ENCODE measurements at regions not wholly inside any gene's neighbourhood (a gene's known extent, or its start where the extent isn't known, plus 50 kb on each side); places are given as distances from the start of the nearest gene placed in this dataset.

GRCh38 chr1:95547005-95547404, 313.0 kb downstream of the RWDD3 start:
- no peak overlapping the region for H3K4me3 ChIP-seq (replicated peaks in 1 of 3; ENCODE audit: insufficient read depth in 1 of 3, low read depth in 2 of 3, low read length in 3 of 3)
- H3K79me2 ChIP-seq (ENCODE audit: insufficient read depth, low read length), result no peaks in the 10 kb centered on the region
- H3K4me1 ChIP-seq (ENCODE audit: insufficient read depth, low read length), result no peaks in the 10 kb centered on the region
- WGBS (ENCODE audit: low lambda C conversion rate), result 65% methylated on average over 2 of the region's 2 CpGs
- no peak overlapping the region for H3K9ac ChIP-seq (ENCODE audit: insufficient read depth, low read depth, low read length)
- no peak for FAIRE-seq
- in situ Hi-C loops (cut with HindIII; ENCODE audit: extremely low pct_ligation_motif_present, low pct_unique_long_range_greater_than_20kb), result no loop called here
- no peaks in the 10 kb centered on the region for H3K27me3 ChIP-seq (ENCODE audit: control insufficient read depth in 1 of 2, insufficient read depth in 2 of 2, low read length in 2 of 2)
- no peak for ATAC-seq
- no peak overlapping the region for H3K4me2 ChIP-seq (ENCODE audit: low read depth, low read length)
- TF ChIP-seq MBNL3 (CRISPR knock-in tag; conservative IDR thresholded peaks at IDR 0.05) (no peak), TOE1 (CRISPR knock-in tag; IDR thresholded peaks at IDR 0.05) (no peak), SP5 (CRISPR knock-in tag; IDR thresholded peaks at IDR 0.05; ENCODE audit: borderline replicate concordance, low read depth) (no peak), PRPF4 (IDR thresholded peaks at IDR 0.05; ENCODE audit: low read depth, low read length, poor library complexity, severe bottlenecking) (no peak), CENPX (CRISPR knock-in tag; IDR thresholded peaks at IDR 0.05) (no peak), ZBTB21 (CRISPR knock-in tag; IDR thresholded peaks at IDR 0.05) (no peak), ASH2L (IDR thresholded peaks at IDR 0.05; ENCODE audit: insufficient read length, low read depth, low read length) (no peak), ZNF17 (CRISPR knock-in tag; IDR thresholded peaks at IDR 0.05) (no peak), ELF1 (CRISPR knock-in tag; IDR thresholded peaks at IDR 0.05) (no peak), ZFP62 (CRISPR knock-in tag; IDR thresholded peaks at IDR 0.05) (no peak), SRSF9 (IDR thresholded peaks at IDR 0.05; ENCODE audit: borderline replicate concordance, insufficient read depth, low read depth, low read length, poor library complexity, severe bottlenecking) (no peak), ZNF12 (CRISPR knock-in tag; IDR thresholded peaks at IDR 0.05) (no peak)
- TF ChIP-seq, protein P1, sequence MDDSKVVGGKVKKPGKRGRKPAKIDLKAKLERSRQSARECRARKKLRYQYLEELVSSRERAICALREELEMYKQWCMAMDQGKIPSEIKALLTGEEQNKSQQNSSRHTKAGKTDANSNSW (CRISPR knock-in tag; IDR thresholded peaks at IDR 0.05; ENCODE audit: borderline replicate concordance), result no peak
- TF ChIP-seq, protein P2, sequence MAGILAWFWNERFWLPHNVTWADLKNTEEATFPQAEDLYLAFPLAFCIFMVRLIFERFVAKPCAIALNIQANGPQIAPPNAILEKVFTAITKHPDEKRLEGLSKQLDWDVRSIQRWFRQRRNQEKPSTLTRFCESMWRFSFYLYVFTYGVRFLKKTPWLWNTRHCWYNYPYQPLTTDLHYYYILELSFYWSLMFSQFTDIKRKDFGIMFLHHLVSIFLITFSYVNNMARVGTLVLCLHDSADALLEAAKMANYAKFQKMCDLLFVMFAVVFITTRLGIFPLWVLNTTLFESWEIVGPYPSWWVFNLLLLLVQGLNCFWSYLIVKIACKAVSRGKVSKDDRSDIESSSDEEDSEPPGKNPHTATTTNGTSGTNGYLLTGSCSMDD (CRISPR knock-in tag; IDR thresholded peaks at IDR 0.05), result no peak
- TF ChIP-seq, protein P3, sequence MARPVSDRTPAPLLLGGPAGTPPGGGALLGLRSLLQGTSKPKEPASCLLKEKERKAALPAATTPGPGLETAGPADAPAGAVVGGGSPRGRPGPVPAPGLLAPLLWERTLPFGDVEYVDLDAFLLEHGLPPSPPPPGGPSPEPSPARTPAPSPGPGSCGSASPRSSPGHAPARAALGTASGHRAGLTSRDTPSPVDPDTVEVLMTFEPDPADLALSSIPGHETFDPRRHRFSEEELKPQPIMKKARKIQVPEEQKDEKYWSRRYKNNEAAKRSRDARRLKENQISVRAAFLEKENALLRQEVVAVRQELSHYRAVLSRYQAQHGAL (CRISPR knock-in tag; IDR thresholded peaks at IDR 0.05; ENCODE audit: not compliant biosample characterization), result no peak
- ChIA-PET CTCF (ENCODE audit: low intra/inter-chr PET ratio, low total read pairs) (no interaction called here), POLR2A (no interaction called here)
- DNase-seq (ENCODE audit: low spot score), result no peak
- H4K20me1 ChIP-seq (ENCODE audit: insufficient read depth, low read length), result no peaks in the 10 kb centered on the region
- intact Hi-C loops (cut with micrococcal nuclease; ENCODE audit: unreplicated experiment), result no loop called here
- H3K36me3 ChIP-seq (replicated peaks in 1 of 2; ENCODE audit: control insufficient read depth in 1 of 2, insufficient read depth in 2 of 2, low read length in 2 of 2), result no peaks in the 10 kb centered on the region
- H3K9me3 ChIP-seq (ENCODE audit: low read length), result no peaks in the 10 kb centered on the region
- BruUV-seq (replicated peaks), result no TSS peak
- no peak overlapping the region for H2AFZ ChIP-seq (ENCODE audit: low read length)
- H3K27ac ChIP-seq (ENCODE audit: extremely low read length, insufficient read depth, low read length), result no peak overlapping the region
